Thoracic aorta (tissue), 2 donors: ENCODE measurements at regions not wholly inside any gene's neighbourhood (a gene's known extent, or its start where the extent isn't known, plus 50 kb on each side); places are given as distances from the start of the nearest gene placed in this dataset.

Experiments used
- ATAC-seq: fragments of 150-250 bp; one replicate; pipeline ENCODE4 v1.8.0; 2017; ENCODE audit warnings: low read depth; ENCODE audit not compliant: insufficient number of reproducible peaks, low FRiP score
- DNase-seq: peaks from one replicate; pipeline ENCODE4 v3.0.0-alpha.2; 2020; ENCODE audit warnings: low spot score
- H3K27ac ChIP-seq, 2 donors: fragments of 200-600 bp; sonication (generic); 1 replicate in 1 of 2; 2 replicates in 1 of 2; pipeline ENCODE4 v1.5.1; 2016; ENCODE audit warnings: mild to moderate bottlenecking in 2 of 2, moderate library complexity in 2 of 2
- H3K27me3 ChIP-seq: fragments of 200-600 bp; sonication (generic); replicated peaks from 2 replicates; pipeline ENCODE4 v1.6.0; 2016; ENCODE audit warnings: mild to moderate bottlenecking; ENCODE audit not compliant: insufficient read depth
- H3K36me3 ChIP-seq: fragments of 200-600 bp; sonication (generic); one replicate; pipeline ENCODE4 v1.5.1; 2016
- H3K4me1 ChIP-seq, 2 donors: fragments of 200-600 bp; sonication (generic); 1 replicate in 1 of 2; 2 replicates in 1 of 2; pipeline versions ENCODE4 v1.5.1 to v1.6.0; 2016; ENCODE audit warnings: low read depth in 2 of 2, mild to moderate bottlenecking in 1 of 2; ENCODE audit not compliant: control insufficient read depth in 1 of 2
- H3K4me3 ChIP-seq: fragments of 200-600 bp; sonication (generic); 2 replicates; pipeline ENCODE4 v1.5.1; 2016; ENCODE audit warnings: mild to moderate bottlenecking
- H3K9me3 ChIP-seq: fragments of 200-600 bp; sonication (generic); 2 replicates; pipeline ENCODE4 v1.5.1; 2016
- TF ChIP-seq, protein P1 (sequence below): fragments of 200-600 bp; sonication (generic); IDR thresholded peaks from one replicate; pipeline ENCODE4 v1.5.1; 2019; ENCODE audit warnings: antibody characterized with exemption

GRCh38 chr4:179114615-179115014 lies 1672.4 kb upstream of the AGA start:
- Histone ChIP-seq H3K36me3 (no peaks in the 10 kb centered on the region), H3K9me3 (no peaks in the 10 kb centered on the region), H3K4me1 (no peaks in the 10 kb centered on the region), H3K27ac (no peak overlapping the region), H3K27me3 (no peaks in the 10 kb centered on the region), H3K4me3 (no peak overlapping the region)
- DNase-seq (no peak), ATAC-seq (no peak)
- TF ChIP-seq, protein P1, sequence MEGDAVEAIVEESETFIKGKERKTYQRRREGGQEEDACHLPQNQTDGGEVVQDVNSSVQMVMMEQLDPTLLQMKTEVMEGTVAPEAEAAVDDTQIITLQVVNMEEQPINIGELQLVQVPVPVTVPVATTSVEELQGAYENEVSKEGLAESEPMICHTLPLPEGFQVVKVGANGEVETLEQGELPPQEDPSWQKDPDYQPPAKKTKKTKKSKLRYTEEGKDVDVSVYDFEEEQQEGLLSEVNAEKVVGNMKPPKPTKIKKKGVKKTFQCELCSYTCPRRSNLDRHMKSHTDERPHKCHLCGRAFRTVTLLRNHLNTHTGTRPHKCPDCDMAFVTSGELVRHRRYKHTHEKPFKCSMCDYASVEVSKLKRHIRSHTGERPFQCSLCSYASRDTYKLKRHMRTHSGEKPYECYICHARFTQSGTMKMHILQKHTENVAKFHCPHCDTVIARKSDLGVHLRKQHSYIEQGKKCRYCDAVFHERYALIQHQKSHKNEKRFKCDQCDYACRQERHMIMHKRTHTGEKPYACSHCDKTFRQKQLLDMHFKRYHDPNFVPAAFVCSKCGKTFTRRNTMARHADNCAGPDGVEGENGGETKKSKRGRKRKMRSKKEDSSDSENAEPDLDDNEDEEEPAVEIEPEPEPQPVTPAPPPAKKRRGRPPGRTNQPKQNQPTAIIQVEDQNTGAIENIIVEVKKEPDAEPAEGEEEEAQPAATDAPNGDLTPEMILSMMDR: no peak

GRCh38 chr4:179116011-179116410 lies 1673.8 kb upstream of the AGA start:
- TF ChIP-seq, protein P1: no peak
- no peaks in the 10 kb centered on the region for H3K36me3 ChIP-seq
- ATAC-seq (no peak), DNase-seq (no peak)
- H3K4me1 ChIP-seq: no peaks in the 10 kb centered on the region
- no peak overlapping the region for H3K27ac ChIP-seq
- no peak overlapping the region for H3K4me3 ChIP-seq
- H3K9me3 ChIP-seq: no peaks in the 10 kb centered on the region
- H3K27me3 ChIP-seq: no peaks in the 10 kb centered on the region

- Histone ChIP-seq H3K4me3 (no peak overlapping the region), H3K4me1 (no peaks in the 10 kb centered on the region), H3K27ac (no peak overlapping the region), H3K9me3 (no peaks in the 10 kb centered on the region), H3K36me3 (no peaks in the 10 kb centered on the region), H3K27me3 (no peaks in the 10 kb centered on the region)
- DNase-seq (no peak), ATAC-seq (no peak)
- TF ChIP-seq, protein P1: no peak
Observed at GRCh38 chr4:179116581-179116980, 1674.3 kb upstream of the AGA start.

GRCh38 chr4:179123084-179123483 lies 1680.8 kb upstream of the AGA start:
- no peak for DNase-seq
- Histone ChIP-seq H3K27ac (no peak overlapping the region), H3K4me3 (no peak overlapping the region), H3K27me3 (no peaks in the 10 kb centered on the region), H3K36me3 (no peaks in the 10 kb centered on the region), H3K4me1 (no peaks in the 10 kb centered on the region), H3K9me3 (no peaks in the 10 kb centered on the region)
- TF ChIP-seq, protein P1: no peak
- ATAC-seq: no peak

DNA sequence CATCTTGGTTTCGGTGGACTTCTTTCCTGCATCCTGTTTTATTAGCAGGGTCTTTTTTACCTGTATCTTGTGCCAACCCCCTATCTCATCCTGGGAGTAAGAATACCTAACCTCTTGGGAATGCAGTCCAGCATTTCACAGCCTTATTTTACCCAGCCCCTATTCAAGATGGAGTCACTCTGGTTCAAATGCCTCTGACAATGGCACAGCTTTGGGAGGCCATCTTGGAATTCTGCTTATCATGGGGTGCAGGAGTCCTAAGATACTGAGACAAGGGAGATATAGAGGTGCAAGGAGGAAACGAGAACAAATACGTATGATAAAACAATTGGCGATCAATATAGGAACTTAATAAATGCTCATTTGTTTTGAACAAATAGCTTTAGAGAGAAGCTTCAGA lies 1682.2 kb upstream of the AGA start:
- ATAC-seq (no peak), DNase-seq (no peak)
- Histone ChIP-seq H3K4me3 (no peak overlapping the region), H3K27ac (no peak overlapping the region), H3K4me1 (no peaks in the 10 kb centered on the region), H3K36me3 (no peaks in the 10 kb centered on the region), H3K9me3 (no peaks in the 10 kb centered on the region), H3K27me3 (no peaks in the 10 kb centered on the region)
- TF ChIP-seq, protein P1: no peak
